ENCODE measurements at regions not wholly inside any gene's neighbourhood (a gene's known extent, or its start where the extent isn't known, plus 50 kb on each side); places are given as distances from the start of the nearest gene placed in this dataset.
"Not testable (repeated sequence)": the region's sequence is repeated elsewhere in the genome, so short reads cannot be mapped to it uniquely, and the experiment has no call there.

- no peak for DNase-seq
Measured at GRCh38 chr5:41995193-41995592, 70.1 kb downstream of the FBXO4 start.

- DNase-seq = no peak
Measured at GRCh38 chr5:42001673-42002072, 76.6 kb downstream of the FBXO4 start.

- not testable (repeated sequence) for DNase-seq
Measured at GRCh38 chr5:42003852-42004251, 78.8 kb downstream of the FBXO4 start.

- DNase-seq = peak; percentile 9
Measured at GRCh38 chr5:42005561-42006153, 80.6 kb downstream of the FBXO4 start.

GRCh38 chr5:42013561-42013960 is 88.5 kb downstream of the FBXO4 start:
- no peak for DNase-seq

GRCh38 chr5:42015254-42015653 is 90.2 kb downstream of the FBXO4 start:
- no peak for DNase-seq

- no peak for DNase-seq
Measured at GRCh38 chr5:42015681-42016080, 90.6 kb downstream of the FBXO4 start.

GRCh38 chr5:42020788-42021530 is 95.9 kb downstream of the FBXO4 start:
- no peak for DNase-seq

GRCh38 chr5:42021923-42022322 is 96.8 kb downstream of the FBXO4 start:
- DNase-seq = no peak

GRCh38 chr5:42022383-42022972 is 97.4 kb downstream of the FBXO4 start:
- DNase-seq = no peak

GRCh38 chr5:42026446-42026845 is 101.4 kb downstream of the FBXO4 start:
- no peak for DNase-seq

- DNase-seq = no peak
Measured at GRCh38 chr5:42032137-42032536, 107.1 kb downstream of the FBXO4 start.

GRCh38 chr5:42035526-42035925 is 110.4 kb downstream of the FBXO4 start:
- no peak for DNase-seq

GRCh38 chr5:42036379-42036778 is 111.3 kb downstream of the FBXO4 start:
- DNase-seq = no peak

GRCh38 chr5:42037379-42037932 is 112.4 kb downstream of the FBXO4 start:
- no peak for DNase-seq

- no peak for DNase-seq
Measured at GRCh38 chr5:42043400-42043799, 118.3 kb downstream of the FBXO4 start.

GRCh38 chr5:42057254-42057690 is 132.2 kb downstream of the FBXO4 start:
- no peak for DNase-seq

GRCh38 chr5:42059291-42059690 is 134.2 kb downstream of the FBXO4 start:
- DNase-seq = no peak

GRCh38 chr5:42059778-42060464 is 134.8 kb downstream of the FBXO4 start:
- DNase-seq = no peak

GRCh38 chr5:42061121-42061520 is 136.0 kb downstream of the FBXO4 start:
- DNase-seq = no peak

- DNase-seq = no peak
Measured at GRCh38 chr5:42064821-42065220, 139.7 kb downstream of the FBXO4 start.

GRCh38 chr5:42066131-42066530 is 141.1 kb downstream of the FBXO4 start:
- DNase-seq = no peak

GRCh38 chr5:42074353-42074752 is 149.3 kb downstream of the FBXO4 start:
- DNase-seq = no peak

Data from MV-4-11 (cell line).